ENCODE measurements at regions not wholly inside any gene's neighbourhood (a gene's known extent, or its start where the extent isn't known, plus 50 kb on each side); places are given as distances from the start of the nearest gene placed in this dataset.
"Not testable (repeated sequence)": the region's sequence is repeated elsewhere in the genome, so short reads cannot be mapped to it uniquely, and the experiment has no call there.

- H3K4me3 Mint-ChIP-seq, result no peak overlapping the region
- no peak for DNase-seq
- H3K9me3 Mint-ChIP-seq, result peaks cover 19% of the 10 kb centered on the region
- peaks cover 10% of the 10 kb centered on the region for H3K36me3 Mint-ChIP-seq (ENCODE audit: low read depth)
- no peak for TF ChIP-seq CTCF (IDR thresholded peaks at IDR 0.05)
- no peaks in the 10 kb centered on the region for H3K4me1 Mint-ChIP-seq
- no peaks in the 10 kb centered on the region for H3K27me3 Mint-ChIP-seq (ENCODE audit: low read depth, poor library complexity)
- H3K27ac Mint-ChIP-seq, result no peak overlapping the region
These were observed 94.0 kb upstream of the CDCA7L start for GRCh38 chr7:22039670-22040069.

GRCh38 chr7:22032356-22032755 lies 86.7 kb upstream of the CDCA7L start:
- Mint-ChIP-seq H3K9me3 (peaks cover 44% of the 10 kb centered on the region), H3K4me1 (peaks cover 14% of the 10 kb centered on the region)
- DNase-seq; H3K36me3 Mint-ChIP-seq (ENCODE audit: low read depth); H3K27me3 Mint-ChIP-seq (ENCODE audit: low read depth, poor library complexity); H3K4me3 Mint-ChIP-seq; H3K27ac Mint-ChIP-seq: not testable (repeated sequence)

- not testable (repeated sequence) for H3K36me3 Mint-ChIP-seq (ENCODE audit: low read depth); H3K27me3 Mint-ChIP-seq (ENCODE audit: low read depth, poor library complexity); H3K4me3 Mint-ChIP-seq; DNase-seq; H3K27ac Mint-ChIP-seq
- H3K4me1 Mint-ChIP-seq, result peaks cover 26% of the 10 kb centered on the region
- H3K9me3 Mint-ChIP-seq, result peaks cover 46% of the 10 kb centered on the region
These were observed 83.0 kb upstream of the CDCA7L start for GRCh38 chr7:22028656-22029055.

GRCh38 chr7:22027475-22027874 lies 81.8 kb upstream of the CDCA7L start:
- no peak for DNase-seq
- Mint-ChIP-seq H3K9me3 (peaks cover 36% of the 10 kb centered on the region), H3K36me3 (ENCODE audit: low read depth) (peaks cover 8% of the 10 kb centered on the region), H3K27me3 (ENCODE audit: low read depth, poor library complexity) (peaks cover 6% of the 10 kb centered on the region), H3K27ac (no peak overlapping the region), H3K4me1 (peaks cover 26% of the 10 kb centered on the region), H3K4me3 (no peak overlapping the region)
- no peak for TF ChIP-seq CTCF (IDR thresholded peaks at IDR 0.05)

GRCh38 chr7:22025983-22026382 lies 80.3 kb upstream of the CDCA7L start:
- peaks cover 26% of the 10 kb centered on the region for H3K4me1 Mint-ChIP-seq
- peaks cover 8% of the 10 kb centered on the region for H3K36me3 Mint-ChIP-seq (ENCODE audit: low read depth)
- no peak overlapping the region for H3K27ac Mint-ChIP-seq
- DNase-seq, result no peak
- H3K9me3 Mint-ChIP-seq, result peaks cover 27% of the 10 kb centered on the region
- no peak for TF ChIP-seq CTCF (IDR thresholded peaks at IDR 0.05)
- peaks cover 6% of the 10 kb centered on the region for H3K27me3 Mint-ChIP-seq (ENCODE audit: low read depth, poor library complexity)
- H3K4me3 Mint-ChIP-seq, result no peak overlapping the region

- peaks cover 8% of the 10 kb centered on the region for H3K36me3 Mint-ChIP-seq (ENCODE audit: low read depth)
- peaks cover 24% of the 10 kb centered on the region for H3K9me3 Mint-ChIP-seq
- H3K4me3 Mint-ChIP-seq, result no peak overlapping the region
- H3K27me3 Mint-ChIP-seq (ENCODE audit: low read depth, poor library complexity), result peaks cover 6% of the 10 kb centered on the region
- H3K27ac Mint-ChIP-seq, result no peak overlapping the region
- H3K4me1 Mint-ChIP-seq, result peaks cover 26% of the 10 kb centered on the region
- no peak for DNase-seq
- TF ChIP-seq CTCF (IDR thresholded peaks at IDR 0.05), result no peak
These were observed 79.4 kb upstream of the CDCA7L start for GRCh38 chr7:22025075-22025474.

GRCh38 chr7:22019931-22020330 lies 74.2 kb upstream of the CDCA7L start:
- Mint-ChIP-seq H3K27ac (no peak overlapping the region), H3K4me3 (no peak overlapping the region), H3K9me3 (peaks cover 20% of the 10 kb centered on the region)

More at GRCh38 chr7:22019931-22020330, 74.2 kb upstream of the CDCA7L start:
- no peak for TF ChIP-seq CTCF (IDR thresholded peaks at IDR 0.05)
- Mint-ChIP-seq H3K36me3 (ENCODE audit: low read depth) (no peaks in the 10 kb centered on the region), H3K27me3 (ENCODE audit: low read depth, poor library complexity) (peaks cover 10% of the 10 kb centered on the region), H3K4me1 (peaks cover 13% of the 10 kb centered on the region)
- no peak for DNase-seq
